Retinal pigment epithelial cell (primary cell): ENCODE measurements at regions not wholly inside any gene's neighbourhood (a gene's known extent, or its start where the extent isn't known, plus 50 kb on each side); places are given as distances from the start of the nearest gene placed in this dataset.

Experiments
- DNase-seq: peaks from one replicate; pipeline ENCODE4 v3.0.0-alpha.2; 2010; ENCODE audit warnings: low read depth
- H3K4me3 ChIP-seq: 2 replicates; pipeline ENCODE4 v1.5.1; 2011; ENCODE audit warnings: mild to moderate bottlenecking, low read length, control low read depth, moderate library complexity
- TF ChIP-seq, protein P1 (sequence below): conservative IDR thresholded peaks from 2 replicates; pipeline ENCODE4 v1.5.1; 2011; ENCODE audit warnings: low read depth, low read length, control low read depth, inconsistent platforms

- no peak overlapping the region for H3K4me3 ChIP-seq
- TF ChIP-seq, protein P1, sequence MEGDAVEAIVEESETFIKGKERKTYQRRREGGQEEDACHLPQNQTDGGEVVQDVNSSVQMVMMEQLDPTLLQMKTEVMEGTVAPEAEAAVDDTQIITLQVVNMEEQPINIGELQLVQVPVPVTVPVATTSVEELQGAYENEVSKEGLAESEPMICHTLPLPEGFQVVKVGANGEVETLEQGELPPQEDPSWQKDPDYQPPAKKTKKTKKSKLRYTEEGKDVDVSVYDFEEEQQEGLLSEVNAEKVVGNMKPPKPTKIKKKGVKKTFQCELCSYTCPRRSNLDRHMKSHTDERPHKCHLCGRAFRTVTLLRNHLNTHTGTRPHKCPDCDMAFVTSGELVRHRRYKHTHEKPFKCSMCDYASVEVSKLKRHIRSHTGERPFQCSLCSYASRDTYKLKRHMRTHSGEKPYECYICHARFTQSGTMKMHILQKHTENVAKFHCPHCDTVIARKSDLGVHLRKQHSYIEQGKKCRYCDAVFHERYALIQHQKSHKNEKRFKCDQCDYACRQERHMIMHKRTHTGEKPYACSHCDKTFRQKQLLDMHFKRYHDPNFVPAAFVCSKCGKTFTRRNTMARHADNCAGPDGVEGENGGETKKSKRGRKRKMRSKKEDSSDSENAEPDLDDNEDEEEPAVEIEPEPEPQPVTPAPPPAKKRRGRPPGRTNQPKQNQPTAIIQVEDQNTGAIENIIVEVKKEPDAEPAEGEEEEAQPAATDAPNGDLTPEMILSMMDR = no peak
- DNase-seq = no peak
Observed at GRCh38 chr13:40457929-40458719, 208.3 kb downstream of the FOXO1 start.

DNA sequence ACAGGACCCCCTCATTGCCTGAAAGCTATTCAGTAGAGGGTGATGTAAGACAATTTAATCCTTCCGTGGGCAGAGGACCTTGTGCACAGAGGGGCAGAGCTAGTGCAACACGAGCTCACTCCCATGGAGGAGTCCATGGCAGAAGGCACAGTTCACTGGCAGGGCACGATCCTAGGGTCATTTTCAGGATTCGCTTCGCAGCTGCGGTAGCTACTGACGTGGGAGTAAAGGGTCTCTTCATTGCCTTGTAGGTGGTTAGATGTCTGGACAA, 207.8 kb downstream of the FOXO1 start:
- no peak overlapping the region for H3K4me3 ChIP-seq
- no peak for DNase-seq

DNA sequence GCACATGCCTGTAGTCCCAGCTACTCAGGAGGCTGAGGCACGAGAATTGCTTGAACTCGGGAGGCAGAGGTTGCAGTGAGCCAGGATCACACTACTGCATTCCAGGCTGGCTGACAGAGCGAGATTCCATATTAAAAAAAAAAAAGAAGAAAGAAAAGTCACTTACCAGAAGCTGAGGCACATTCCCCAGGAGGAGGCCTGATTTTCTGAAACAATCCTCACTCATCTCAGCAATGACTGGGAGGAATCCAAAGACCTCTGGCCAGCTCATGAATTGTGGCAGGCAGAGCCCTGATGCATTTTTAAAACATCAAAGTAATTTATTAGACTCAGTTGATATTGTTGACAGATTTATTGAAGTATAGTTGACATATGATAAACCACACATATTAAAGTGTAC, 206.3 kb downstream of the FOXO1 start:
- DNase-seq = no peak
- no peak overlapping the region for H3K4me3 ChIP-seq
- TF ChIP-seq, protein P1 = no peak

More for the DNA sequence above, 207.8 kb downstream of the FOXO1 start:
- TF ChIP-seq, protein P1 = no peak

- no peak for DNase-seq
- TF ChIP-seq, protein P1 = no peak
- no peak overlapping the region for H3K4me3 ChIP-seq
Observed at GRCh38 chr13:40464337-40465014, 202.0 kb downstream of the FOXO1 start.

- no peak for DNase-seq
- TF ChIP-seq, protein P1 = no peak
Observed at GRCh38 chr13:40465015-40465390, 201.4 kb downstream of the FOXO1 start.

GRCh38 chr13:40466272-40466671, 200.2 kb downstream of the FOXO1 start:
- TF ChIP-seq, protein P1 = no peak
- H3K4me3 ChIP-seq = no peak overlapping the region
- DNase-seq = no peak

More at GRCh38 chr13:40465015-40465390, 201.4 kb downstream of the FOXO1 start:
- no peak overlapping the region for H3K4me3 ChIP-seq
